GM21717 (cell line): ENCODE measurements at regions not wholly inside any gene's neighbourhood (a gene's known extent, or its start where the extent isn't known, plus 50 kb on each side); places are given as distances from the start of the nearest gene placed in this dataset.

Source experiments
- ATAC-seq: cut with Tn5 transposase; IDR thresholded peaks from one replicate; pipeline ENCODE4 v1.9.1; 2021; ENCODE audit warnings: mild to moderate bottlenecking, moderate library complexity; ENCODE audit not compliant: unreplicated experiment

GRCh38 chr4:44861756-44862155, 135.4 kb upstream of the GNPDA2 start:
- ATAC-seq, result no peak

- ATAC-seq, result no peak
Measured at GRCh38 chr4:44859477-44859876, 133.1 kb upstream of the GNPDA2 start.

- no peak for ATAC-seq
Measured at GRCh38 chr4:44848466-44848865, 122.1 kb upstream of the GNPDA2 start.

GRCh38 chr4:44845993-44846392, 119.6 kb upstream of the GNPDA2 start:
- ATAC-seq, result no peak

- no peak for ATAC-seq
Measured at GRCh38 chr4:44845309-44845708, 119.0 kb upstream of the GNPDA2 start.

- ATAC-seq, result no peak
Measured at GRCh38 chr4:44842531-44842930, 116.2 kb upstream of the GNPDA2 start.

- ATAC-seq, result no peak
Measured at GRCh38 chr4:44817930-44818329, 91.6 kb upstream of the GNPDA2 start.

GRCh38 chr4:44806071-44806470, 79.7 kb upstream of the GNPDA2 start:
- no peak for ATAC-seq

- ATAC-seq, result no peak
Measured at GRCh38 chr4:44804301-44804700, 77.9 kb upstream of the GNPDA2 start.

- ATAC-seq, result no peak
Measured at GRCh38 chr4:44801384-44801783, 75.0 kb upstream of the GNPDA2 start.

- ATAC-seq, result no peak
Measured at GRCh38 chr4:44791831-44792230, 65.5 kb upstream of the GNPDA2 start.

GRCh38 chr4:44777115-44777514, 50.8 kb upstream of the GNPDA2 start:
- ATAC-seq, result no peak
